GM23338 (cell line): ENCODE measurements at regions not wholly inside any gene's neighbourhood (a gene's known extent, or its start where the extent isn't known, plus 50 kb on each side); places are given as distances from the start of the nearest gene placed in this dataset.

ENCODE experiments used
- ATAC-seq: fragments of 200-7000 bp; cut with Tn5 transposase; 3 replicates; pipeline ENCODE4 v1.9.1; 2020
- DNase-seq: peaks from one replicate; pipeline ENCODE4 v3.0.0-alpha.2; 2015; ENCODE audit warnings: low spot score
- H2AFZ ChIP-seq: fragments of 200-600 bp; sonication (generic); 2 replicates; pipeline ENCODE4 v1.8.0; 2016; ENCODE audit warnings: antibody characterized with exemption, mild to moderate bottlenecking, moderate library complexity
- H3F3A ChIP-seq: fragments of 200-600 bp; sonication (generic); replicated peaks from 2 replicates; pipeline ENCODE4 v1.8.0; 2017; ENCODE audit warnings: antibody characterized with exemption, mixed run types, low read depth
- H3K27ac ChIP-seq: fragments of 200-600 bp; sonication (generic); 2 replicates; pipeline ENCODE4 v1.6.1; 2016; ENCODE audit warnings: low read depth
- H3K27me3 ChIP-seq: fragments of 200-600 bp; sonication (generic); 2 replicates; pipeline ENCODE4 v1.8.0; 2016; ENCODE audit warnings: mild to moderate bottlenecking, mixed run types, moderate library complexity; ENCODE audit not compliant: insufficient read depth
- H3K36me3 ChIP-seq: fragments of 200-600 bp; sonication (generic); 2 replicates; pipeline ENCODE4 v1.8.0; 2016; ENCODE audit warnings: mild to moderate bottlenecking; ENCODE audit not compliant: insufficient read depth
- H3K4me1 ChIP-seq: fragments of 200-600 bp; sonication (generic); 2 replicates; pipeline ENCODE4 v1.8.0; 2016; ENCODE audit warnings: mild to moderate bottlenecking, moderate library complexity; ENCODE audit not compliant: insufficient read depth
- H3K4me2 ChIP-seq: fragments of 200-600 bp; sonication (generic); 2 replicates; pipeline ENCODE4 v1.7.1; 2017; ENCODE audit warnings: mixed run types
- H3K4me3 ChIP-seq: fragments of 200-600 bp; sonication (generic); 2 replicates; pipeline ENCODE4 v1.6.1; 2016; ENCODE audit warnings: mixed run types
- H3K79me2 ChIP-seq: fragments of 200-600 bp; sonication (generic); replicated peaks from 2 replicates; pipeline ENCODE4 v1.8.0; 2017; ENCODE audit warnings: mild to moderate bottlenecking; ENCODE audit not compliant: insufficient read depth
- H3K9me2 ChIP-seq: fragments of 200-600 bp; sonication (generic); 2 replicates; pipeline ENCODE4 v1.8.0; 2017; ENCODE audit not compliant: insufficient read depth
- H4K20me1 ChIP-seq: fragments of 200-600 bp; sonication (generic); replicated peaks from 2 replicates; pipeline ENCODE4 v1.8.0; 2017; ENCODE audit warnings: mild to moderate bottlenecking; ENCODE audit not compliant: insufficient read depth
- H3K27ac Mint-ChIP-seq: 2 replicates; pipeline ENCODE4 v1.8.0; 2020; ENCODE audit warnings: inconsistent platforms, mild to moderate bottlenecking, moderate library complexity, mixed read lengths
- H3K27me3 Mint-ChIP-seq: 3 replicates; pipeline ENCODE4 v1.8.0; 2022; ENCODE audit warnings: low read depth, mild to moderate bottlenecking, moderate library complexity, mixed read lengths, inconsistent platforms; ENCODE audit not compliant: insufficient read depth, poor library complexity
- H3K36me3 Mint-ChIP-seq: 3 replicates; pipeline ENCODE4 v1.8.0; 2021; ENCODE audit warnings: low read depth, mild to moderate bottlenecking, inconsistent platforms, moderate library complexity, mixed read lengths
- H3K4me1 Mint-ChIP-seq: 3 replicates; pipeline ENCODE4 v1.8.0; 2020; ENCODE audit warnings: mild to moderate bottlenecking, inconsistent platforms, mixed read lengths
- H3K4me3 Mint-ChIP-seq: 3 replicates; pipeline ENCODE4 v1.8.0; 2021; ENCODE audit warnings: moderate library complexity, mild to moderate bottlenecking, inconsistent platforms, mixed read lengths
- H3K9me3 Mint-ChIP-seq: 3 replicates; pipeline ENCODE4 v1.8.0; 2020; ENCODE audit warnings: moderate library complexity, mild to moderate bottlenecking, inconsistent platforms, mixed read lengths
- CREB1 ChIP-seq: fragments of 250-450 bp; sonication (Bioruptor Pico); IDR thresholded peaks from 2 replicates; pipeline ENCODE4 v1.5.0; 2020; ENCODE audit warnings: low read depth, mild to moderate bottlenecking, moderate library complexity
- ETS1 ChIP-seq: IDR thresholded peaks from 2 replicates; pipeline ENCODE4 v1.6.1; 2016; ENCODE audit warnings: antibody characterized with exemption
- JUNB ChIP-seq: IDR thresholded peaks from one replicate; pipeline ENCODE4 v1.6.1; 2016; ENCODE audit warnings: antibody characterized with exemption; ENCODE audit not compliant: unreplicated experiment
- POLR2AphosphoS5 ChIP-seq: IDR thresholded peaks from 2 replicates; pipeline ENCODE4 v1.6.1; 2016; ENCODE audit warnings: antibody characterized with exemption, low read depth
- STAT1 ChIP-seq: IDR thresholded peaks from one replicate; pipeline ENCODE4 v1.6.1; 2016; ENCODE audit warnings: antibody characterized with exemption; ENCODE audit not compliant: unreplicated experiment
- ZNF114 ChIP-seq: fragments of 250-450 bp; sonication (Bioruptor Pico); IDR thresholded peaks from 2 replicates; pipeline ENCODE4 v1.5.0; 2020; ENCODE audit warnings: mild to moderate bottlenecking, moderate library complexity
- ZNF462 ChIP-seq: fragments of 250-450 bp; sonication (Bioruptor Pico); IDR thresholded peaks from 2 replicates; pipeline ENCODE4 v1.5.0; 2020; ENCODE audit warnings: mild to moderate bottlenecking, moderate library complexity
- TF ChIP-seq, protein P1 (sequence below), 2 experiments: fragments of 200-600 bp in 1 of 2; sonication (generic) in 1 of 2; conservative IDR thresholded peaks; 2 replicates each; pipeline versions ENCODE4 v1.5.1 to v1.6.1; 2016 to 2017; ENCODE audit warnings: antibody characterized with exemption in 2 of 2, low read depth in 2 of 2, mild to moderate bottlenecking in 2 of 2, moderate library complexity in 1 of 2

DNA sequence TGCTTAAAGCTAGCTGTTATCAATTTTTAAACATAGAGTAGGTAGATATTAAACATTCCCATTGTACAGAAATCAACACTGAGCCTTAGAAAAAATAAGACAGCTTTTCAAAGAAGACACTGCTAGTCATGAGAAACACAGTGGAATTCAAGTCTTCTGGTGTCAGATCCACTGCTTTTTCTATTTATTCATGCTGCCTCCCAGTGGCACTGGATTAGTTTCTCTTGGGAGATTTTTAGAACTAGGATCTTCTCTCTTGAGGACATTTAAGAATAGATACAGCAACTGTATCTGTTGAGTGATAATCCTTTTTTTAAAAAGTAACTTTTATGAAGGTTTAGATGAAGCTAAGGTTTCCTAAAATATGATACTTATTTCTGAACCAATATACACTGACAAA is 1635.4 kb upstream of the C9orf72 start (continued):
- TF ChIP-seq, protein P1, sequence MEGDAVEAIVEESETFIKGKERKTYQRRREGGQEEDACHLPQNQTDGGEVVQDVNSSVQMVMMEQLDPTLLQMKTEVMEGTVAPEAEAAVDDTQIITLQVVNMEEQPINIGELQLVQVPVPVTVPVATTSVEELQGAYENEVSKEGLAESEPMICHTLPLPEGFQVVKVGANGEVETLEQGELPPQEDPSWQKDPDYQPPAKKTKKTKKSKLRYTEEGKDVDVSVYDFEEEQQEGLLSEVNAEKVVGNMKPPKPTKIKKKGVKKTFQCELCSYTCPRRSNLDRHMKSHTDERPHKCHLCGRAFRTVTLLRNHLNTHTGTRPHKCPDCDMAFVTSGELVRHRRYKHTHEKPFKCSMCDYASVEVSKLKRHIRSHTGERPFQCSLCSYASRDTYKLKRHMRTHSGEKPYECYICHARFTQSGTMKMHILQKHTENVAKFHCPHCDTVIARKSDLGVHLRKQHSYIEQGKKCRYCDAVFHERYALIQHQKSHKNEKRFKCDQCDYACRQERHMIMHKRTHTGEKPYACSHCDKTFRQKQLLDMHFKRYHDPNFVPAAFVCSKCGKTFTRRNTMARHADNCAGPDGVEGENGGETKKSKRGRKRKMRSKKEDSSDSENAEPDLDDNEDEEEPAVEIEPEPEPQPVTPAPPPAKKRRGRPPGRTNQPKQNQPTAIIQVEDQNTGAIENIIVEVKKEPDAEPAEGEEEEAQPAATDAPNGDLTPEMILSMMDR (conservative IDR thresholded peaks at IDR 0.05; ENCODE audit: low read depth in 2 of 2), result peak; percentile 17 to 52; a peak in 1 of 4 replicates

DNA sequence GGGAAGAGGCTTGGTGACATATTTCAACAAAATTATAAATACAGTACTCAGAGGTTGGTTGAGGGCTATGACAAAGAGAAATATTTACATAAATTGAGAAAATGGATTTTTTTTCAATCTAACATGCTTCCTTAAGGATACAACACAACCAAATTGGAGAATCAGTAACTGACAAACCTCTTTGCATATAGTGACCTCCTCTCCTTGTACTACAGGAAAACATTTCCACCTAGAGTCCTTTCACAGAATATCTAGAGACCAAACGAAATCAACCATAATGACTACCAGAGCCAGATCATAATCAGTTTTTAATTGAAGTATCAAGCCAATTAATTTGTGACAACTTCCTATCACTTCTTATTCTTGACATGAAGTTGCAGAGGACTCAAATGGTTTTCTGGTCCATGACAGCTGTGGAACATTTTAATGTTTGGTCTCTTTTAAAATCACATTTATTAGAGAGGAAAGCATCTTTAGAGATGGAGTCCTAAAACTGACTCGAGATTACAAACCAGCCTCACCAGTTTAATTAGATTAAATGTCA is 1636.5 kb upstream of the C9orf72 start:
- no peak overlapping the region for H3K27ac ChIP-seq

More for the DNA sequence above, 1636.5 kb upstream of the C9orf72 start:
- Histone ChIP-seq H3K9me2 (no peaks in the 10 kb centered on the region), H4K20me1 (no peaks in the 10 kb centered on the region), H3F3A (0 out of 2 replicates have a peak, but pooled peaks cover 4% of the 10 kb centered on the region), H3K27me3 (peaks cover 37% of the 10 kb centered on the region), H3K4me3 (no peak overlapping the region), H2AFZ (no peak overlapping the region), H3K4me1 (peaks cover 8% of the 10 kb centered on the region), H3K4me2 (no peak overlapping the region), H3K79me2 (peaks cover 37% of the 10 kb centered on the region), H3K36me3 (no peaks in the 10 kb centered on the region)
- no peak for TF ChIP-seq STAT1
- no peak for TF ChIP-seq ETS1
- no peak for TF ChIP-seq JUNB
- no peak for TF ChIP-seq POLR2AphosphoS5
- TF ChIP-seq ZNF462 (CRISPR knock-in tag), result no peak
- TF ChIP-seq ZNF114, result no peak
- TF ChIP-seq, protein P1 (conservative IDR thresholded peaks at IDR 0.05; ENCODE audit: low read depth in 2 of 2), result no peak; a peak in 1 of 4 replicates
- TF ChIP-seq CREB1 (CRISPR knock-in tag), result no peak
- ATAC-seq (no peak), DNase-seq (no peak)
- Mint-ChIP-seq H3K9me3 (no peaks in the 10 kb centered on the region), H3K27ac (no peak overlapping the region), H3K4me3 (no peak overlapping the region), H3K4me1 (peaks cover 24% of the 10 kb centered on the region), H3K36me3 (no peaks in the 10 kb centered on the region), H3K27me3 (peaks cover 27% of the 10 kb centered on the region)
